ENCODE measurements at regions not wholly inside any gene's neighbourhood (a gene's known extent, or its start where the extent isn't known, plus 50 kb on each side); places are given as distances from the start of the nearest gene placed in this dataset.

GRCh38 chr6:14810021-14810420 is 435.8 kb upstream of the JARID2 start:
- TF ChIP-seq EZH2 (IDR thresholded peaks at IDR 0.05; ENCODE audit: low read depth): no peak
- TF ChIP-seq, protein P1, sequence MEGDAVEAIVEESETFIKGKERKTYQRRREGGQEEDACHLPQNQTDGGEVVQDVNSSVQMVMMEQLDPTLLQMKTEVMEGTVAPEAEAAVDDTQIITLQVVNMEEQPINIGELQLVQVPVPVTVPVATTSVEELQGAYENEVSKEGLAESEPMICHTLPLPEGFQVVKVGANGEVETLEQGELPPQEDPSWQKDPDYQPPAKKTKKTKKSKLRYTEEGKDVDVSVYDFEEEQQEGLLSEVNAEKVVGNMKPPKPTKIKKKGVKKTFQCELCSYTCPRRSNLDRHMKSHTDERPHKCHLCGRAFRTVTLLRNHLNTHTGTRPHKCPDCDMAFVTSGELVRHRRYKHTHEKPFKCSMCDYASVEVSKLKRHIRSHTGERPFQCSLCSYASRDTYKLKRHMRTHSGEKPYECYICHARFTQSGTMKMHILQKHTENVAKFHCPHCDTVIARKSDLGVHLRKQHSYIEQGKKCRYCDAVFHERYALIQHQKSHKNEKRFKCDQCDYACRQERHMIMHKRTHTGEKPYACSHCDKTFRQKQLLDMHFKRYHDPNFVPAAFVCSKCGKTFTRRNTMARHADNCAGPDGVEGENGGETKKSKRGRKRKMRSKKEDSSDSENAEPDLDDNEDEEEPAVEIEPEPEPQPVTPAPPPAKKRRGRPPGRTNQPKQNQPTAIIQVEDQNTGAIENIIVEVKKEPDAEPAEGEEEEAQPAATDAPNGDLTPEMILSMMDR (conservative IDR thresholded peaks at IDR 0.05): no peak
